HG03439 (cell line): ENCODE measurements at regions not wholly inside any gene's neighbourhood (a gene's known extent, or its start where the extent isn't known, plus 50 kb on each side); places are given as distances from the start of the nearest gene placed in this dataset.

Experiments
- ATAC-seq: cut with Tn5 transposase; IDR thresholded peaks from one replicate; pipeline ENCODE4 v1.9.1; 2021; ENCODE audit warnings: mild to moderate bottlenecking, moderate library complexity; ENCODE audit not compliant: unreplicated experiment

DNA sequence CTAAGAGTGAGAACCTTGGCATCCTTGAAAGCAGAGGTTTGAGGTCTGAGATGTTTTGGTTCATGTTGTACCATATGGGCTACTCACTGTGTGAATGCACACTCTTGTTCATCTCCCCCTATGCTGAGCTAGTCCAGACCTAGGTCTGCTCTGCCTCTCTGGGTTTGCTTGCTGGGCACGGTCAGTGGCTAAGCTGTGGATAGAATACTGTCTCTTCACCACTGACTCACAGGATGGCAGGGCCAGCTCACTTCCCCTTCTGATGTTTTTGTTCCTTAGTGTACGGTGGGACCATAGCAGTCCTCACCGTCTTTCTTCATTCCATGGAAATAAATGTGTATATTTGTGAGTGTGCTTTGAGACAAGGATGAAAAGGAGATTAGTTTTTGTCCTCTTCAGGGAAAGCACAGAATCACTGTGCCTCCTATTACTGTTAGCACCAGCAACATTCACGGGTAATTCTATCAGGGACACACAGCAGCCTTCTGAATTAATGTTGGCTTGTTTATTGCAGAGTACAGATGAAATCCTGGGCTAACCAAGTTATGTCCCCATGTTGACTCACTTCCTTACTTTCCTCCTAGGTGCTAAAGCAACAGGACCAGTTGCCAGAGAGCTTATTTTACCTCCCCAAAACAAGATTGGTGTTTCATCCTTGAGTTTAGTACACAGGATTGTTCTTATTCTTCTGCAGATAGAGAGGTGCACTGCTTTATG is 56.9 kb upstream of the IVNS1ABP start:
- no peak for ATAC-seq

DNA sequence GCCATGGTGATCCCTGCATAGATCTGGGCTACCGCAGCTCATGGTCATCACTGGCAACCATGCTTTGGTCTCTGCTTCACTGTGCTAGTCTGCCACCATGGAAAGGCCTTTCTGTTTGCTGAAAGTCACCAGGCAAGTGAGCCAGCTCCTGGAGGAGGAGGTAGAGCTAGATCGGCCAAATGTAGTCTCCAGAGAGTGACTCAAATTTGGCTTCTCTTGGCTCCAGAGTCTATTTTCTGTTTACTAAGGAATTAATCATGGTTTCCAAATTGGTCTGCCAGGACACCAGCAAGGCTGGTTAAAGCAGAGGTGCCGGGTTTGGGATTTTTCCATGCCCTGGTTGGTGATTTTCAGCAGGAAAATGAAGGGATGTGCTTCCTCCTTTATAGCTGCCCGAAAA is 52.7 kb upstream of the IVNS1ABP start:
- ATAC-seq = no peak

DNA sequence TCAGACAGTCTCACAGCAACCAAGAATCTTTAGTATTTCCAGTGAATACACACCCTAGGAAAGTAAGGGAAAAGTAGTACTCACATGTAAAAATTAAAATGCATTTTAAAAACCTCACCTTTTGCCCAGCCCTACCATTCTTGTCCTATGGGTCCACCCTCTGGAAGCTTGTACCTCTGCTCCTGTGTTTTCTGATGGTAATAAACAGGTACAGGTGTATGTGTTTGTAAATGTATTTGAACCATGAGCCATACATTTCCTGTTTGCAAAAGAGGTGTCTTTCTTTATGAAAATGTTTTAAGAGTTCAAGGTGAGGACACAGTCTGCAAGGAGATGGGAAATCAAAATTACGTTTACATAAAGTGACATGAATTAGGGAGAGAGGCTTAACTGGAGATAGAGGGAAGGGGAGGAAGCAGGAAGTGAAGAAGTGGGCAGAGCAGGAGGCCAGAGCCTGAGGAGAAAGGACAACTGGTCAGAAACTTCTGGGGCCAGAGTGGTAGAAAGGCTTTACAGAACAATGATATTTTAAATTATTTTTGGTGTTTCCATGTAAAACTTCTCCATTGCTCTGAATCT is 52.0 kb upstream of the IVNS1ABP start:
- no peak for ATAC-seq

DNA sequence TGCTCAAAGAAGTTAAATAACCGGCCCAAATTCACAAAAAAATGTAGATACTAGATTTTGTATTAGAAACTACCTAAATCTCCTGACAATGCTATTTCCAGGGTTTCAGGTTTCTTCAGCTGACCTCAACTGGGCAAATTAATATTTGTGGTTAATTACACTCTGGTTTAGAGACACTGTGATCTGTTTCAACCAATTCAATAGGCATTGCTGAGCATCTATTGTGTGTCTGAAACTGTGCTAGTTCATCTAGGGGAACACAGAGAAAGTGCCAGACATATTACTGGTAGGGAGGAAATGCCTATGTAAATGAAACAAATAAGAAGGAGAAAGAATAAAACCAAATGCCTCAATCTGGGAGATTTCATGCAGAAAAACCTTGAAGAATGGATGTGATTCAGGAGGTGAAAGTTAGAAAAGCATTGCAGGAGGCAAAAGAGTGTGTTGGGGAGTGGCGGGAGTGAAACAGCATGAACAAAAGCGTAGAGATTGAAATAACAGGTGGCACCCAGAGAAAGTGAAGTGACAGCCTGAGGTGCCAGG is 51.3 kb upstream of the IVNS1ABP start:
- ATAC-seq = no peak

DNA sequence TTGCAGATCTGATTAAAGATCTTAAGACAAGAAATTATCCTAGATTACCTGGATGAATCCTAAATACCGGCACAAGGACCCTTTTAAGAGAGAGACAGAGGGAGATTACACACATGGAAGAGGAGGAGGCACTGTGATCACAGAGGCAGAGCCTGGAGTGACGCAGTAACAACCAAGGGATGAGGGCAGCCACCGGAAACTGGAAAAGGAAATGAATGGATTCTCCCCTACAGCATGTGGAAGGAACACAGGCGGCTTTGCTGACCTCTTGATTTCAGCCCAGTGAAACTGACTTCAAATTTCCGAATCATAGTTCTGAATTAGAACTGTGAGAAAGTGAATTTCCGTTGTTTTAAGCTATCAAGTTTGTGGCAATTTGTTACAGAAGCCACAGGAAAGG is 50.2 kb upstream of the IVNS1ABP start:
- ATAC-seq = no peak
